GM19452 (cell line): ENCODE measurements at regions not wholly inside any gene's neighbourhood (a gene's known extent, or its start where the extent isn't known, plus 50 kb on each side); places are given as distances from the start of the nearest gene placed in this dataset.

Experiments used
- ATAC-seq: cut with Tn5 transposase; IDR thresholded peaks from one replicate; pipeline ENCODE4 v1.9.1; 2021; ENCODE audit not compliant: unreplicated experiment

GRCh38 chr15:95709959-95710695 is 620.4 kb upstream of the NR2F2 start:
- ATAC-seq: no peak

GRCh38 chr15:95712785-95713184 is 617.7 kb upstream of the NR2F2 start:
- no peak for ATAC-seq

- ATAC-seq: no peak
Observed at GRCh38 chr15:95713324-95713723, 617.2 kb upstream of the NR2F2 start.

GRCh38 chr15:95715116-95715903 is 615.2 kb upstream of the NR2F2 start:
- ATAC-seq: no peak

- no peak for ATAC-seq
Observed at GRCh38 chr15:95715906-95716656, 614.4 kb upstream of the NR2F2 start.

- no peak for ATAC-seq
Observed at GRCh38 chr15:95716708-95717107, 613.8 kb upstream of the NR2F2 start.

GRCh38 chr15:95718441-95718840 is 612.1 kb upstream of the NR2F2 start:
- no peak for ATAC-seq

DNA sequence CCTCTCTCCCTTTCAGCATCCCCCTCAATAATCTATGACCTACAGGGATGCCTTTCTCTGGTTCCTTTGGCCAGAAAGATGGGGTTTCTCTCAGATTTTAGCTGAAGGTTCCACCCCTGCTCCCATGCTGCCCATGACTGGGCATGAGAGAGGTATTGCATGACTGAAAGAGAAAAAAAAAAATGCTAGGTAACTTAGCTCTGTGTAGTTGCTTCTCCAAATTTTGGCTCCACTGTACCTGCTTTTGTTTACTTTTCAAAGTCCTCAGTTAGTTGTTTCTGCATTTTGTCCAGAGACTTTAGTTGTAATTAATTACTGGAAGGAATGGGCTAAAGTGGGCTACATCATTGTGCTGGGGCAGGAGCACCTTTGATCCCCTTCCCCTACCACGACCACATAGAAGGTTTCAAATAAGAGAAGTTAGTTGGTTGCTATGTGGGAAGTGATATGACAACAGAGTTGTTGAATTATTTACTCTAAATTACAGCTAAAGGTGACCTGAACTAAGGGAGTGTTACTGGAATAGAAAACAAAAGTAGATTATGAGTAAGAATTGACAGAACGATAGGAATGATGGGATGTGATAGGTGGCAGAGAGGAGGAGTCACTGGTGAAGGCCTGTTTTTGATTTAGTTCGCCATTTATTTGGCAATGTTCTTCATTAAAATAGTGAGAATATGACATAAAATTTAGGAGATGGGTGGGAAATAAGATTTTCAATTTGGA is 605.4 kb upstream of the NR2F2 start:
- no peak for ATAC-seq

GRCh38 chr15:95726891-95727290 is 603.6 kb upstream of the NR2F2 start:
- no peak for ATAC-seq

- ATAC-seq: no peak
Observed at GRCh38 chr15:95733931-95734330, 596.6 kb upstream of the NR2F2 start.

GRCh38 chr15:95734422-95735316 is 595.8 kb upstream of the NR2F2 start:
- no peak for ATAC-seq

DNA sequence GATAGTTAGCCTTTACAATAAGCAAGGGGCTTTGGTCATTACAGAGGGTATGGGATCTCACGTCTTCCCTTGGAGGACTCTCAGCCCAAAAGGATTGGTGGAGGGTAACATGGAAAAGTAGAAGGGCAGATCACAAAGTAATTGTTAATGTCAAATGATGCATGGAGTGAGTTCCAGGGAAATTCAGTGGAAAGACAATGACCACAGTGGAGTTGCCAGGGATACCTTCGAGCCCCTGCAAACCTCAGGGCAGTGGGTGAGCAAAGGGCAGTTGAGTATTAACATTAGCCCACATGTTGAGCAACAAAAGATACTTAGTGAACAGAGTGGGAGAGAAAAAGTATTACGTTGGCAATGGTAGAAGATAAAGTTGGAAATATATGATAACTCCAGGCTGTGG is 593.4 kb upstream of the NR2F2 start:
- ATAC-seq: no peak

- ATAC-seq: no peak
Observed at GRCh38 chr15:95739131-95739530, 591.4 kb upstream of the NR2F2 start.

DNA sequence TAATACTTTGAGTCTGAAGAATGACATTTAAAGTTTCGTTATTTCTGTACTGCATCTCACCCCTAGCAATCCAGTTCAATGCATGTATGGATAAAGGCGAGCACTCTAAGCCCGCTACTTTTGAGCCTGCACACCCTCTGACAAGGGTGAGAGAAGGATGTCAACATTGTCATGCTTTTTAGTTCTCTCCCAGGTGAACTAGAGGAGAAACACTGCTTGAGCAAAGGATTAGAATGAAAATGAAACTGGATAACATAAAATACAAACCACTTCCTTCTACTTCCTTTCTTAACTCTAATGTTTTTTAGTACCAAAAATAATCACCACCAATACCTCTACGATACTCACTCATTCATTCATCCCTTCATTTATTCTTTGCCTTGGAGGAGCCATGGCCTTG is 588.7 kb upstream of the NR2F2 start:
- ATAC-seq: no peak

DNA sequence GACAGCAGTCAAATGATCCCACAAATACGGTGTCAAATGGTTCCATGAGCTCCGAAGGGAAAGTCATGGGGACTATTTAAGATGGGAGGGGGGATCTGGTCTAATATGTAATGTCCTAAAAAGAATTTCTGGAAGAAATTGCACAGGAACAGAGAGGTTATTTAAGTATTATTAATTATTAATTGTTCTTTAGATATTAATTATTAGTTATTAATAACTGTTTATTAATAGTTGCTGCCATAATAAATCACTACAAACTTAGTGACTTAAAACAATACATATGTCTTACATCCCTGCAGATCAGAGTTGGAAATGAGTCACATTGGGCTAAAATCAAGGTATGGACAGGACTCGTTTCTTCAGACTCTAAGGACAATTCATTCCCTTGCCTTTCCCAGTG is 588.2 kb upstream of the NR2F2 start:
- ATAC-seq: no peak

GRCh38 chr15:95742836-95743235 is 587.7 kb upstream of the NR2F2 start:
- no peak for ATAC-seq

DNA sequence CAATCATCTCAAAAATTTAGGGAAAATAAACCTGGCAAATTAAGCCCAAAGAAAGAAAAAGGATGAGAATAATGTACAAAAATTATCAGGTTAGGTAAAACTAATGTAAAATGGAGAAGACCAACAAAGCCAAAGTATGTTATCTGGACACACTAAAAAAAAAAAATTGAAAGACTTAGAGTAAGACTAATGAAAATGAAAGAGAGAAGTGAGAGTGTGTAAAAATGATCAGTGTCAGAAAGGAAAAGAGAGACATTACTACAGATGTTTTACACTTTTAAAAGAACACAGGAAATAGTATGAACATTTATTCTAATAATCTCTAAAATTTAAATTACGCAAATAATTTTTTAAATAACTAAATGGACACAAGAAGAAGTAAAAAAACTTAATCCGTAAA is 573.3 kb upstream of the NR2F2 start:
- ATAC-seq: no peak

GRCh38 chr15:95758451-95758850 is 572.0 kb upstream of the NR2F2 start:
- ATAC-seq: no peak

DNA sequence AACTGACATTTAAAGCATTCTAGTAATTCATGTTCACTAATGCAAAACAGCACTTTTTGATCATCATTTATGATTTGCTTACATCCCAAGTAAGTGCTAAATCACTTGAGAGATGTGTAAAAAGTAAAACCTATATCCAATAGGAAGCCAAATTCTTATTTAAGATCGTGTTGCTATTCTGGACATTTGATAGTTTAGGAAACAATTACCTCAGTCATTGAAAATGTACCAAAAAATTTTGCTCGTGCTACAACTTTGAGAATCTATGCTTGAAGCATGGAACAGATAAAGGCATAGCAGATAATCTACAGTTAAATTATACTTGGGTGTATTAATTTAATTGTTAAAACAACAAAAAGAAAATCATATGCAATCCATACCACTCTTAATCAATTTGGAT is 571.6 kb upstream of the NR2F2 start:
- ATAC-seq: no peak

GRCh38 chr15:95760508-95760907 is 570.0 kb upstream of the NR2F2 start:
- no peak for ATAC-seq
